A673 (cell line): ENCODE measurements at regions not wholly inside any gene's neighbourhood (a gene's known extent, or its start where the extent isn't known, plus 50 kb on each side); places are given as distances from the start of the nearest gene placed in this dataset.

Experiments
- CTCF ChIP-seq: fragments of 300-800, 200-600 bp; sonication (generic); conservative IDR thresholded peaks from 2 replicates; pipeline ENCODE4 v1.5.1; 2017; ENCODE audit warnings: low read depth, mild to moderate bottlenecking, antibody characterized with exemption, low read length, moderate library complexity, mixed read lengths
- EZH2 ChIP-seq: fragments of 200-600 bp; sonication (generic); IDR thresholded peaks from 2 replicates; pipeline ENCODE4 v1.6.1; 2017; ENCODE audit warnings: borderline replicate concordance, low read depth, mild to moderate bottlenecking, mixed read lengths, antibody characterized with exemption, low read length; ENCODE audit not compliant: poor library complexity, severe bottlenecking

GRCh38 chr11:134480136-134480712, 68.2 kb upstream of the B3GAT1 start:
- TF ChIP-seq CTCF (no peak), EZH2 (no peak)
